ENCODE measurements at regions not wholly inside any gene's neighbourhood (a gene's known extent, or its start where the extent isn't known, plus 50 kb on each side); places are given as distances from the start of the nearest gene placed in this dataset.

- Histone ChIP-seq H3K4me1 (ENCODE audit: insufficient read depth, low read length) (no peaks in the 10 kb centered on the region), H3K9me3 (ENCODE audit: insufficient read depth, low read depth, low read length) (no peaks in the 10 kb centered on the region), H3K27me3 (ENCODE audit: insufficient read depth, low read length) (no peaks in the 10 kb centered on the region), H3K4me3 (ENCODE audit: low read length) (no peak overlapping the region), H3K27ac (ENCODE audit: low read depth, low read length) (no peak overlapping the region), H3K36me3 (ENCODE audit: insufficient read depth, low read length) (no peaks in the 10 kb centered on the region), H3K9ac (ENCODE audit: low read depth, low read length) (no peak overlapping the region)
- WGBS: no CpG with 5 or more reads among the region's 2 CpGs
These were observed 1852.8 kb downstream of the EFNA5 start for GRCh38 chr5:105817914-105818313.

- Histone ChIP-seq H3K27me3 (ENCODE audit: insufficient read depth, low read length) (no peaks in the 10 kb centered on the region), H3K36me3 (ENCODE audit: insufficient read depth, low read length) (no peaks in the 10 kb centered on the region), H3K4me3 (ENCODE audit: low read length) (no peak overlapping the region), H3K4me1 (ENCODE audit: insufficient read depth, low read length) (no peaks in the 10 kb centered on the region), H3K9me3 (ENCODE audit: insufficient read depth, low read depth, low read length) (no peaks in the 10 kb centered on the region), H3K27ac (ENCODE audit: low read depth, low read length) (no peak overlapping the region), H3K9ac (ENCODE audit: low read depth, low read length) (no peak overlapping the region)
- WGBS: 97% methylated on average over 3 of the region's 3 CpGs
These were observed 1853.3 kb downstream of the EFNA5 start for GRCh38 chr5:105817416-105817815.

GRCh38 chr5:105816961-105817360 lies 1853.8 kb downstream of the EFNA5 start:
- Histone ChIP-seq H3K4me3 (ENCODE audit: low read length) (no peak overlapping the region), H3K36me3 (ENCODE audit: insufficient read depth, low read length) (no peaks in the 10 kb centered on the region), H3K9me3 (ENCODE audit: insufficient read depth, low read depth, low read length) (no peaks in the 10 kb centered on the region), H3K9ac (ENCODE audit: low read depth, low read length) (no peak overlapping the region), H3K27ac (ENCODE audit: low read depth, low read length) (no peak overlapping the region), H3K4me1 (ENCODE audit: insufficient read depth, low read length) (no peaks in the 10 kb centered on the region), H3K27me3 (ENCODE audit: insufficient read depth, low read length) (no peaks in the 10 kb centered on the region)
- no CpG with 5 or more reads among the region's 1 CpG for WGBS

DNA sequence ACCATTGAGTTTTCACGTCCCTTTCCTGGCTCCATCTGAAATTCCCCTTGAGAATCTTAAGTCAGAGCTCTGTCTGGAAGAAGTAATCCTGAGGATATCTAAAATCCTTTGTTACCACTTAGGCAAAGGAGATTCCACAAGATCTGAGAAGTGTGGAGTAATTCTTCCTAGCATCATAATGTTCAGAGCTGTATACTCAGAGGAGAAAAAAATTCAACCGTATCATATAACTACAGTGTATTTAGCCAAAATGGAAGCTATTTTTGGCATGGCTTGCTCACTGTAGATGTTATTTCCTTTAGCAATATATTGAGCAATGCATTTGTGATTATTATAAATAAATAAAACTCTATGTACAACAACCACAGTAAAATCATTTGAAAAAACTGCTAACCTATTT lies 1858.4 kb downstream of the EFNA5 start:
- Histone ChIP-seq H3K27me3 (ENCODE audit: insufficient read depth, low read length) (no peaks in the 10 kb centered on the region), H3K9ac (ENCODE audit: low read depth, low read length) (no peak overlapping the region), H3K4me1 (ENCODE audit: insufficient read depth, low read length) (0 out of 2 replicates have a peak, but pooled peaks cover 3% of the 10 kb centered on the region), H3K9me3 (ENCODE audit: insufficient read depth, low read depth, low read length) (no peaks in the 10 kb centered on the region), H3K4me3 (ENCODE audit: low read length) (no peak overlapping the region), H3K36me3 (ENCODE audit: insufficient read depth, low read length) (no peaks in the 10 kb centered on the region), H3K27ac (ENCODE audit: low read depth, low read length) (no peak overlapping the region)
- WGBS: 88% methylated on average over 1 of the region's 2 CpGs

- WGBS: 94% methylated on average over 3 of the region's 3 CpGs
These were observed 1862.8 kb downstream of the EFNA5 start for GRCh38 chr5:105807951-105808350.

DNA sequence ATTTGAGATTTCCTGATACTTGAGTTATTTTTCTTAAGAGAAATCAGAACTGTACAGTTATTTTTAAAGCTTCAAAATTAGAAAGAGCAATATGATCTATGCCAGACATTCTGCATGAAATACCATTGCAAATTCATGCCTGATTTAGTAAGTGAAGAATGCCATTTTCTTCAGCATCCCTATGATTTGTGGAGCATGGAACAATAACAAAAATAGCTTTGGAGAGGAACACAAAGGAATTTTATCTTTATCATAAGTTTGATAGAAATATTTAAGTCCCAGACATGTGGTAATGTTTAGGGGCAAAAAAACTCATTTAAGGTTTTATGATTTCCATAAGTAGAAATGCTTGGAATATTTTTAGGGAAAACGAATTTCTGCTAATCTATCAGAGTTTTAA lies 1863.4 kb downstream of the EFNA5 start:
- no peak overlapping the region for H3K9ac ChIP-seq (ENCODE audit: low read depth, low read length)
- no peak overlapping the region for H3K27ac ChIP-seq (ENCODE audit: low read depth, low read length)
- 0 out of 2 replicates have a peak, but pooled peaks cover 3% of the 10 kb centered on the region for H3K4me1 ChIP-seq (ENCODE audit: insufficient read depth, low read length)
- H3K9me3 ChIP-seq (ENCODE audit: insufficient read depth, low read depth, low read length): peaks cover 18% of the 10 kb centered on the region
- no peaks in the 10 kb centered on the region for H3K27me3 ChIP-seq (ENCODE audit: insufficient read depth, low read length)
- H3K36me3 ChIP-seq (ENCODE audit: insufficient read depth, low read length): no peaks in the 10 kb centered on the region
- H3K4me3 ChIP-seq (ENCODE audit: low read length): no peak overlapping the region
- 78% methylated on average over 1 of the region's 1 CpG for WGBS

More at GRCh38 chr5:105807951-105808350, 1862.8 kb downstream of the EFNA5 start:
- Histone ChIP-seq H3K27me3 (ENCODE audit: insufficient read depth, low read length) (no peaks in the 10 kb centered on the region), H3K9ac (ENCODE audit: low read depth, low read length) (no peak overlapping the region), H3K27ac (ENCODE audit: low read depth, low read length) (no peak overlapping the region), H3K4me1 (ENCODE audit: insufficient read depth, low read length) (0 out of 2 replicates have a peak, but pooled peaks cover 3% of the 10 kb centered on the region), H3K4me3 (ENCODE audit: low read length) (no peak overlapping the region), H3K36me3 (ENCODE audit: insufficient read depth, low read length) (no peaks in the 10 kb centered on the region), H3K9me3 (ENCODE audit: insufficient read depth, low read depth, low read length) (peaks cover 13% of the 10 kb centered on the region)

- Histone ChIP-seq H3K4me1 (ENCODE audit: insufficient read depth, low read length) (0 out of 2 replicates have a peak, but pooled peaks cover 3% of the 10 kb centered on the region), H3K36me3 (ENCODE audit: insufficient read depth, low read length) (no peaks in the 10 kb centered on the region), H3K27ac (ENCODE audit: low read depth, low read length) (no peak overlapping the region), H3K9me3 (ENCODE audit: insufficient read depth, low read depth, low read length) (peaks cover 22% of the 10 kb centered on the region), H3K27me3 (ENCODE audit: insufficient read depth, low read length) (no peaks in the 10 kb centered on the region), H3K4me3 (ENCODE audit: low read length) (no peak overlapping the region), H3K9ac (ENCODE audit: low read depth, low read length) (no peak overlapping the region)
These were observed 1864.1 kb downstream of the EFNA5 start for GRCh38 chr5:105806596-105806995.

DNA sequence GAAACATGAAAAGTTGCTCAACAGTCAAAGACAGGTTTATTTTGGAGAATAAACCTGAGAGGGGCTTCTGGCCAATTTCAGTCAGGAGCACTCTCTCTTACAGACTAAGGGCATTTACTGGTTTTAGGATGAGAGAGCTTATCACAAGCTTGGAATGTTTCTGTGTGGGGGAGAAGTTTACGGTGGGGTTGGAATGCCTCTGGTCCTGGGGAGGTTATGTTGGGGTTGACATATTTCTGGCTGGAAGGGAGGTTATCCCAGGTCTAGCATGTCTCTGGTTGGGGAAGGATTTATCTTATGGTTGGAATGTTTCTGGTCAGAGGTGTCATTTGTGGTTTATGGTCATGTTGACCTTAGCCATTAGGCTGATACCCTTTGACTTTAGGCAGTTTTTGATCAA lies 1867.3 kb downstream of the EFNA5 start:
- Histone ChIP-seq H3K4me3 (ENCODE audit: low read length) (no peak overlapping the region), H3K27ac (ENCODE audit: low read depth, low read length) (no peak overlapping the region), H3K9ac (ENCODE audit: low read depth, low read length) (no peak overlapping the region), H3K36me3 (ENCODE audit: insufficient read depth, low read length) (no peaks in the 10 kb centered on the region), H3K27me3 (ENCODE audit: insufficient read depth, low read length) (no peaks in the 10 kb centered on the region), H3K4me1 (ENCODE audit: insufficient read depth, low read length) (no peaks in the 10 kb centered on the region), H3K9me3 (ENCODE audit: insufficient read depth, low read depth, low read length) (peaks cover 22% of the 10 kb centered on the region)
- WGBS: 98% methylated on average over 1 of the region's 1 CpG

GRCh38 chr5:105794578-105794977 lies 1876.2 kb downstream of the EFNA5 start:
- no peak overlapping the region for H3K9ac ChIP-seq (ENCODE audit: low read depth, low read length)
- H3K9me3 ChIP-seq (ENCODE audit: insufficient read depth, low read depth, low read length): no peaks in the 10 kb centered on the region
- no peaks in the 10 kb centered on the region for H3K4me1 ChIP-seq (ENCODE audit: insufficient read depth, low read length)
- no peaks in the 10 kb centered on the region for H3K27me3 ChIP-seq (ENCODE audit: insufficient read depth, low read length)
- H3K27ac ChIP-seq (ENCODE audit: low read depth, low read length): no peak overlapping the region
- WGBS: 97% methylated on average over 3 of the region's 3 CpGs
- H3K4me3 ChIP-seq (ENCODE audit: low read length): no peak overlapping the region
- no peaks in the 10 kb centered on the region for H3K36me3 ChIP-seq (ENCODE audit: insufficient read depth, low read length)

- no peak overlapping the region for H3K27ac ChIP-seq (ENCODE audit: low read depth, low read length)
- no peak overlapping the region for H3K4me3 ChIP-seq (ENCODE audit: low read length)
- no peaks in the 10 kb centered on the region for H3K9me3 ChIP-seq (ENCODE audit: insufficient read depth, low read depth, low read length)
- no peaks in the 10 kb centered on the region for H3K27me3 ChIP-seq (ENCODE audit: insufficient read depth, low read length)
- no peaks in the 10 kb centered on the region for H3K4me1 ChIP-seq (ENCODE audit: insufficient read depth, low read length)
- no peaks in the 10 kb centered on the region for H3K36me3 ChIP-seq (ENCODE audit: insufficient read depth, low read length)
- WGBS: 94% methylated on average over 1 of the region's 1 CpG
- no peak overlapping the region for H3K9ac ChIP-seq (ENCODE audit: low read depth, low read length)
These were observed 1881.5 kb downstream of the EFNA5 start for GRCh38 chr5:105789246-105789645.

GRCh38 chr5:105783811-105784210 lies 1886.9 kb downstream of the EFNA5 start:
- H3K4me1 ChIP-seq (ENCODE audit: insufficient read depth, low read length): no peaks in the 10 kb centered on the region
- no peaks in the 10 kb centered on the region for H3K9me3 ChIP-seq (ENCODE audit: insufficient read depth, low read depth, low read length)
- H3K36me3 ChIP-seq (ENCODE audit: insufficient read depth, low read length): no peaks in the 10 kb centered on the region
- no peak overlapping the region for H3K9ac ChIP-seq (ENCODE audit: low read depth, low read length)
- 95% methylated on average over 1 of the region's 2 CpGs for WGBS
- no peak overlapping the region for H3K27ac ChIP-seq (ENCODE audit: low read depth, low read length)
- no peak overlapping the region for H3K4me3 ChIP-seq (ENCODE audit: low read length)
- no peaks in the 10 kb centered on the region for H3K27me3 ChIP-seq (ENCODE audit: insufficient read depth, low read length)

DNA sequence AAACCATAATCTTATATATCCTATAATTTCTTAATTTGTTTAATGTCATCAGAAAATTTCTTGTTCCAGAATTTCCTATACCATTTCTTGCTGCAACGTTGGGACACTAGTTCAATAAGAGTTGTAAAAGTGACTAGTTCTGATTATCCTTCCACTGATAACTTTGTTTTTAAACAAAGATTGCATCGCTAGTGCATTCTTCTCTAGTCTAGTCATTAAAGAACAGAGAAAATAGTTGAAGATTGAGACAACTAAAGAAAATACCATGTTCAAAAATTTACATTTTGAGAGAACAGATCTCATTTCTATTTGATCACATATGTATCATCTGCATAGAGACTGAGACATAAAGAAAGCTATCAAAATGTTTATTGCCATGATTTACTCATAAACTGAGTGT lies 1888.2 kb downstream of the EFNA5 start:
- Histone ChIP-seq H3K4me3 (ENCODE audit: low read length) (no peak overlapping the region), H3K27ac (ENCODE audit: low read depth, low read length) (no peak overlapping the region), H3K9me3 (ENCODE audit: insufficient read depth, low read depth, low read length) (no peaks in the 10 kb centered on the region), H3K27me3 (ENCODE audit: insufficient read depth, low read length) (no peaks in the 10 kb centered on the region), H3K4me1 (ENCODE audit: insufficient read depth, low read length) (no peaks in the 10 kb centered on the region), H3K9ac (ENCODE audit: low read depth, low read length) (no peak overlapping the region), H3K36me3 (ENCODE audit: insufficient read depth, low read length) (no peaks in the 10 kb centered on the region)
- WGBS: 100% methylated on average over 1 of the region's 2 CpGs

All from HUES64 (cell line).